WTC11 (cell line): ENCODE measurements at regions not wholly inside any gene's neighbourhood (a gene's known extent, or its start where the extent isn't known, plus 50 kb on each side); places are given as distances from the start of the nearest gene placed in this dataset.

Experiments used
- ATAC-seq: fragments of 200-7000 bp; cut with Tn5 transposase; 2 replicates; pipeline ENCODE4 v1.10.0; 2021; ENCODE audit warnings: mild to moderate bottlenecking, moderate library complexity
- CTCF ChIA-PET: fragments of 300-600 bp; sonication (Branson Sonifier 250); formaldehyde crosslinking; loops from one replicate; lab custom pipeline; 2021; ENCODE audit warnings: antibody characterized with exemption; lab: Charles Lee
- POLR2A ChIA-PET: fragments of 350-600 bp; sonication (Branson Sonifier 250); formaldehyde crosslinking; loops from one replicate; lab custom pipeline; 2021; ENCODE audit warnings: antibody characterized with exemption; lab: Charles Lee
- DNase-seq: peaks from one replicate; pipeline ENCODE4 v3.0.0; 2021; ENCODE audit warnings: low spot score
- H3K27ac Mint-ChIP-seq: 2 replicates; pipeline ENCODE4 v1.8.0; 2021; ENCODE audit warnings: mixed read lengths
- H3K27me3 Mint-ChIP-seq: 2 replicates; pipeline ENCODE4 v1.8.0; 2021; ENCODE audit warnings: low read depth, mild to moderate bottlenecking, moderate library complexity, mixed read lengths
- H3K36me3 Mint-ChIP-seq: 2 replicates; pipeline ENCODE4 v1.8.0; 2021; ENCODE audit warnings: mixed read lengths
- H3K4me1 Mint-ChIP-seq: 2 replicates; pipeline ENCODE4 v1.8.0; 2022; ENCODE audit warnings: mixed read lengths
- H3K4me3 Mint-ChIP-seq: 2 replicates; pipeline ENCODE4 v1.8.0; 2021; ENCODE audit warnings: mild to moderate bottlenecking, moderate library complexity, mixed read lengths
- H3K9me3 Mint-ChIP-seq: 2 replicates; pipeline ENCODE4 v1.8.0; 2021; ENCODE audit warnings: mixed read lengths
- ATF3 ChIP-seq: sonication (generic); formaldehyde crosslinking; conservative IDR thresholded peaks from 2 replicates; pipeline ENCODE4 v1.8.1; 2022; ENCODE audit warnings: mild to moderate bottlenecking, missing genetic modification reagents
- E2F1 ChIP-seq: sonication (generic); formaldehyde crosslinking; IDR thresholded peaks from 2 replicates; pipeline ENCODE4 v1.8.0; 2022; ENCODE audit warnings: mild to moderate bottlenecking, missing genetic modification reagents
- ERG ChIP-seq: fragments of 250-450 bp; sonication (Bioruptor Pico); IDR thresholded peaks from 2 replicates; pipeline ENCODE4 v1.8.0; 2021; ENCODE audit warnings: mild to moderate bottlenecking
- FOXP4 ChIP-seq: sonication (generic); formaldehyde crosslinking; IDR thresholded peaks from 2 replicates; pipeline ENCODE4 v1.8.0; 2022; ENCODE audit warnings: mild to moderate bottlenecking, missing genetic modification reagents
- HMGXB4 ChIP-seq: sonication (generic); formaldehyde crosslinking; IDR thresholded peaks from 2 replicates; pipeline ENCODE4 v1.8.1; 2023; ENCODE audit warnings: mild to moderate bottlenecking, moderate library complexity, missing genetic modification reagents
- KAT7 ChIP-seq: sonication (generic); formaldehyde crosslinking; IDR thresholded peaks from 2 replicates; pipeline ENCODE4 v1.8.1; 2023; ENCODE audit warnings: missing genetic modification reagents, mild to moderate bottlenecking, borderline replicate concordance
- NR2C2 ChIP-seq: sonication (generic); formaldehyde crosslinking; IDR thresholded peaks from 2 replicates; pipeline ENCODE4 v1.8.0; 2022; ENCODE audit warnings: mild to moderate bottlenecking, missing genetic modification reagents
- OVOL2 ChIP-seq: fragments of 250-450 bp; sonication (Bioruptor Pico); IDR thresholded peaks from 2 replicates; pipeline ENCODE4 v1.9.0; 2021; ENCODE audit warnings: mild to moderate bottlenecking, borderline replicate concordance
- PRDM15 ChIP-seq: sonication (generic); formaldehyde crosslinking; IDR thresholded peaks from 2 replicates; pipeline ENCODE4 v1.8.0; 2022; ENCODE audit warnings: missing genetic modification reagents
- SMAD4 ChIP-seq: sonication (generic); formaldehyde crosslinking; IDR thresholded peaks from 2 replicates; pipeline ENCODE4 v1.8.0; 2022; ENCODE audit warnings: mild to moderate bottlenecking, missing genetic modification reagents
- SP1 ChIP-seq: sonication (generic); formaldehyde crosslinking; conservative IDR thresholded peaks from 2 replicates; pipeline ENCODE4 v1.8.1; 2022; ENCODE audit warnings: missing genetic modification reagents
- STAT6 ChIP-seq: sonication (generic); formaldehyde crosslinking; conservative IDR thresholded peaks from 2 replicates; pipeline ENCODE4 v1.8.1; 2023; ENCODE audit warnings: mild to moderate bottlenecking, low read depth, missing genetic modification reagents, moderate library complexity
- TP53 ChIP-seq: sonication (generic); formaldehyde crosslinking; IDR thresholded peaks from 2 replicates; pipeline ENCODE4 v1.8.1; 2023; ENCODE audit warnings: mild to moderate bottlenecking, missing genetic modification reagents
- ZNF121 ChIP-seq: sonication (generic); formaldehyde crosslinking; IDR thresholded peaks from 2 replicates; pipeline ENCODE4 v1.8.0; 2023; ENCODE audit warnings: missing genetic modification reagents
- ZNF416 ChIP-seq: fragments of 250-450 bp; sonication (Bioruptor Pico); IDR thresholded peaks from 2 replicates; pipeline ENCODE4 v1.9.0; 2021; ENCODE audit warnings: mild to moderate bottlenecking, inconsistent platforms
- ZNF425 ChIP-seq: fragments of 250-450 bp; sonication (Bioruptor Pico); conservative IDR thresholded peaks from 2 replicates; pipeline ENCODE4 v1.9.0; 2021; ENCODE audit warnings: mild to moderate bottlenecking
- ZNF512 ChIP-seq: sonication (generic); formaldehyde crosslinking; IDR thresholded peaks from 2 replicates; pipeline ENCODE4 v1.8.1; 2022; ENCODE audit warnings: missing genetic modification reagents, borderline replicate concordance

- no peak for TF ChIP-seq STAT6 (CRISPR knock-in tag)
- TF ChIP-seq SMAD4: no peak
- no peak for TF ChIP-seq ATF3
- TF ChIP-seq ERG: no peak
Observed at GRCh38 chr6:113650610-113650979, 206.6 kb upstream of the MARCKS start (continued).

GRCh38 chr6:113651120-113651519 is 206.0 kb upstream of the MARCKS start:
- Mint-ChIP-seq H3K4me1 (peaks cover 25% of the 10 kb centered on the region), H3K27ac (no peak overlapping the region), H3K36me3 (no peaks in the 10 kb centered on the region), H3K9me3 (0 out of 2 replicates have a peak, but pooled peaks cover 4% of the 10 kb centered on the region), H3K27me3 (no peaks in the 10 kb centered on the region), H3K4me3 (no peak overlapping the region)
- POLR2A ChIA-PET: no interaction called here
- CTCF ChIA-PET: interaction anchor here (0.5 to 1.3 kb wide), 2 partner anchors 208 to 209 kb away, joined by 3 to 4 read pairs; no protein-coding TSS in a partner anchor
- TF ChIP-seq E2F1 (no peak), PRDM15 (CRISPR knock-in tag) (no peak), NR2C2 (no peak), TP53 (CRISPR knock-in tag) (no peak), SP1 (CRISPR knock-in tag) (no peak), HMGXB4 (no peak), ZNF425 (no peak), ZNF121 (CRISPR knock-in tag) (no peak), ZNF512 (CRISPR knock-in tag) (no peak), FOXP4 (CRISPR knock-in tag) (no peak), KAT7 (CRISPR knock-in tag) (no peak), ZNF416 (no peak), OVOL2 (CRISPR knock-in tag) (no peak)
- no peak for ATAC-seq
- no peak for DNase-seq
